Nephron (organoid): ENCODE measurements at regions not wholly inside any gene's neighbourhood (a gene's known extent, or its start where the extent isn't known, plus 50 kb on each side); places are given as distances from the start of the nearest gene placed in this dataset.
A peak's percentile ranks its signal among the peaks of the same experiment; 100 is the strongest.
"Not testable (repeated sequence)": the region's sequence is repeated elsewhere in the genome, so short reads cannot be mapped to it uniquely, and the experiment has no call there.

ENCODE experiments used
- H3K27ac Mint-ChIP-seq, 3 experiments: 2 replicates each; pipeline ENCODE4 v1.8.0; 2020; ENCODE audit warnings: mixed read lengths in 3 of 3, mild to moderate bottlenecking in 2 of 3, moderate library complexity in 1 of 3
- H3K27me3 Mint-ChIP-seq: 2 replicates; pipeline ENCODE4 v1.8.0; 2021; ENCODE audit warnings: low read depth, mild to moderate bottlenecking, moderate library complexity, mixed read lengths
- H3K36me3 Mint-ChIP-seq: 2 replicates; pipeline ENCODE4 v1.8.0; 2020; ENCODE audit warnings: low read depth, mixed read lengths
- H3K4me1 Mint-ChIP-seq: 2 replicates; pipeline ENCODE4 v1.8.0; 2020; ENCODE audit warnings: mixed read lengths
- H3K4me3 Mint-ChIP-seq, 3 experiments: 2 replicates each; pipeline ENCODE4 v1.8.0; 2020; ENCODE audit warnings: mild to moderate bottlenecking in 3 of 3, mixed read lengths in 3 of 3, moderate library complexity in 2 of 3
- H3K9me3 Mint-ChIP-seq: 2 replicates; pipeline ENCODE4 v1.8.0; 2020; ENCODE audit warnings: mixed read lengths
- CTCF ChIP-seq, 3 experiments: fragments of 200-600 bp; sonication (generic); IDR thresholded peaks; one replicate each; pipeline ENCODE4 v1.5.0; 2021; ENCODE audit warnings: antibody characterized with exemption in 3 of 3; ENCODE audit not compliant: unreplicated experiment in 3 of 3

- no peak for TF ChIP-seq CTCF (IDR thresholded peaks at IDR 0.05; ENCODE audit: unreplicated experiment in 3 of 3)
- H3K36me3 Mint-ChIP-seq = peaks cover 11% of the 10 kb centered on the region
- no peaks in the 10 kb centered on the region for H3K27me3 Mint-ChIP-seq
- no peak overlapping the region for H3K27ac Mint-ChIP-seq
- no peaks in the 10 kb centered on the region for H3K4me1 Mint-ChIP-seq
- H3K9me3 Mint-ChIP-seq = peaks cover 14% of the 10 kb centered on the region
- H3K4me3 Mint-ChIP-seq = no peak overlapping the region
Measured at GRCh38 chr3:3927198-3927597, 128.0 kb downstream of the LRRN1 start.

GRCh38 chr3:3927965-3928364 is 128.7 kb downstream of the LRRN1 start:
- no peak overlapping the region for H3K4me3 Mint-ChIP-seq
- TF ChIP-seq CTCF (IDR thresholded peaks at IDR 0.05; ENCODE audit: unreplicated experiment in 3 of 3) = no peak
- no peak overlapping the region for H3K27ac Mint-ChIP-seq
- H3K9me3 Mint-ChIP-seq = peaks cover 14% of the 10 kb centered on the region
- H3K27me3 Mint-ChIP-seq = no peaks in the 10 kb centered on the region
- peaks cover 11% of the 10 kb centered on the region for H3K36me3 Mint-ChIP-seq
- H3K4me1 Mint-ChIP-seq = no peaks in the 10 kb centered on the region

GRCh38 chr3:3941380-3941779 is 142.1 kb downstream of the LRRN1 start:
- H3K27me3 Mint-ChIP-seq, H3K27ac Mint-ChIP-seq, H3K4me1 Mint-ChIP-seq, H3K36me3 Mint-ChIP-seq, H3K4me3 Mint-ChIP-seq: not testable (repeated sequence)
- H3K9me3 Mint-ChIP-seq = peaks cover 57% of the 10 kb centered on the region

- peaks cover 7% of the 10 kb centered on the region for H3K9me3 Mint-ChIP-seq
- H3K4me1 Mint-ChIP-seq = peaks cover 2% of the 10 kb centered on the region
- no peak overlapping the region for H3K4me3 Mint-ChIP-seq
- TF ChIP-seq CTCF (IDR thresholded peaks at IDR 0.05; ENCODE audit: unreplicated experiment in 3 of 3) = no peak
- peaks cover 18% of the 10 kb centered on the region for H3K36me3 Mint-ChIP-seq
- H3K27me3 Mint-ChIP-seq = no peaks in the 10 kb centered on the region
- no peak overlapping the region for H3K27ac Mint-ChIP-seq
Measured at GRCh38 chr3:3951071-3951470, 151.8 kb downstream of the LRRN1 start.

- Mint-ChIP-seq H3K27ac (no peak overlapping the region), H3K4me1 (no peaks in the 10 kb centered on the region), H3K9me3 (peaks cover 7% of the 10 kb centered on the region), H3K27me3 (no peaks in the 10 kb centered on the region), H3K36me3 (peaks cover 18% of the 10 kb centered on the region), H3K4me3 (no peak overlapping the region)
- no peak for TF ChIP-seq CTCF (IDR thresholded peaks at IDR 0.05; ENCODE audit: unreplicated experiment in 3 of 3)
Measured at GRCh38 chr3:3951501-3951900, 152.3 kb downstream of the LRRN1 start.

GRCh38 chr3:3962867-3963266 is 163.6 kb downstream of the LRRN1 start:
- H3K27me3 Mint-ChIP-seq = not testable (repeated sequence)
- peak overlapping the region; percentile 47 to 81 (median 77) for H3K27ac Mint-ChIP-seq

GRCh38 chr3:3984053-3984452 is 184.8 kb downstream of the LRRN1 start:
- Mint-ChIP-seq H3K36me3 (no peaks in the 10 kb centered on the region), H3K9me3 (no peaks in the 10 kb centered on the region), H3K27me3 (no peaks in the 10 kb centered on the region), H3K27ac (no peak overlapping the region), H3K4me1 (peaks cover 5% of the 10 kb centered on the region), H3K4me3 (no peak overlapping the region)
- no peak for TF ChIP-seq CTCF (IDR thresholded peaks at IDR 0.05; ENCODE audit: unreplicated experiment in 3 of 3)

More at GRCh38 chr3:3962867-3963266, 163.6 kb downstream of the LRRN1 start:
- not testable (repeated sequence) for H3K4me1 Mint-ChIP-seq, H3K36me3 Mint-ChIP-seq, H3K9me3 Mint-ChIP-seq
- peak overlapping the region; percentile 82 to 88 (median 87) for H3K4me3 Mint-ChIP-seq
